Heart left ventricle (tissue), 13 donors: ENCODE measurements at regions not wholly inside any gene's neighbourhood (a gene's known extent, or its start where the extent isn't known, plus 50 kb on each side); places are given as distances from the start of the nearest gene placed in this dataset.

Experiments used
- POLR2A ChIP-seq, 2 donors: fragments of 450-650 bp; IDR thresholded peaks; one replicate each; pipeline ENCODE4 v1.6.1; 2017; ENCODE audit warnings: antibody characterized with exemption in 2 of 2, mild to moderate bottlenecking in 2 of 2, moderate library complexity in 2 of 2
- TF ChIP-seq, protein P1 (sequence below), 12 donors: fragments of 200-600 bp; sonication (generic) in 4 of 12; IDR thresholded peaks; one replicate each; pipeline versions ENCODE4 v1.5.0 to v1.8.0; 2018 to 2022; ENCODE audit warnings: antibody characterized with exemption in 12 of 12, mild to moderate bottlenecking in 5 of 12
- donor health status: ischemic (EF 13 %, LVEDD 7.1; RV severe dilation, severe dysfunction).
- donor health status: DM: no; HTN: yes; CAD: no.
- donor health status: DM: no; HTN: no; CAD: no.
- donor health status: ischemic (EF 25% LVEDD 6.9; RV normal size, moderate dysfunction).
- donor health status: ischemic (EF 25% LVEDD 5.7; RV mildly dilated, moderate dysfunction).
- donor health status: ischemic (EF 35%, LVEDD 5.7; RV mildly dilated, moderate dysfunction).
- donor health status: nonischemic (EF 11% LVEDD 7.7; RV severe dilation, severe dysfunction).
- donor health status: DM: yes; HTN: yes; CAD: no.
- donor health status: PGD.
- donor health status: ischemic (EF 29% LVEDD 5.4; RV normal size, mild dysfunction).
- donor health status: nonischemic (EF 23%, LVEDD 6.1; RV moderate dilation, normal function).

DNA sequence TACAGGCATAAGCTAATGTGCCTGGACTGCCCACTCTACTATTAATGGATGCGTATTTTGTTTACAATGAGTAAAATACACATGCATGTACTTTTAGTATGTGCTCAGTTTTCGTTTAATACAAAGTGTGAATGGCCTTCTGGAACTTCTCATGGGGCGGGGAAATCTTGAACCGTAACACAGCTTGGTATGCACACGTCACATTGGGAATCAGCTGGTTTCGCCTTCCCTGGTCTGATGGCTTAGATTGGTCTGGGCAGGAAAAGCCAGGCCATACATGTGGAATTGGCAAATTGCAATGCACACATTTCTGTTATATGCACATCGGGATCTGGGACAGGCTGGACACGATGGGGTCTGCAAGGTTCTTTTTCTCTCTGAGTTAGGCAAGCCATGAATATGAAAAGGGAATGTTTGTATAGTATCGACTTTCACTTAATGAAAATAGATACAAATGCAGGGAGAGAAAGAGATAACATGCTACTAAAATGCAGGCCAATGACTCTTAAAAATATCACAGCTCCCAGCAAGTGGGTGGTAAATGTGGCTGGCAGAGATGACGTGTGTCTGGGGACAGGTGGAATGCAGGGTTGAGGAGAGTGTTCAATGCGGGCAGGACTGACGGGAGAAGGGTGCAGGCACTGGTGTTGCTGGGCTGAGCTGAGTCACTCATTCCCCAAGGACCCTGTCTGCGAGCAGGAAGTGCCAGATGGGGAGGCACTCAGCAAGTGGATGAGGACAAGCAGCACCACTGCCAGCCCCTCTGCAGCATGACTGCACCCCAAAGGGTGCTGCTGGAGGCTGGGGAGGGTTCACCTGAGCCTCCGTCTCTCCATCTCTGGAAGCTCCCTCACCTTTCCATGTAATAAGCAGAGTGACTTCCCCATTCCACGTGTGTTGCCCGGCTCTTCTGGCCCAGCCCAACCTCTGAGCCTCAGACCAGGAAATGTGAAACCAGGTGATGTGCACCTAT is 204.0 kb upstream of the GPR12 start:
- TF ChIP-seq, protein P1, sequence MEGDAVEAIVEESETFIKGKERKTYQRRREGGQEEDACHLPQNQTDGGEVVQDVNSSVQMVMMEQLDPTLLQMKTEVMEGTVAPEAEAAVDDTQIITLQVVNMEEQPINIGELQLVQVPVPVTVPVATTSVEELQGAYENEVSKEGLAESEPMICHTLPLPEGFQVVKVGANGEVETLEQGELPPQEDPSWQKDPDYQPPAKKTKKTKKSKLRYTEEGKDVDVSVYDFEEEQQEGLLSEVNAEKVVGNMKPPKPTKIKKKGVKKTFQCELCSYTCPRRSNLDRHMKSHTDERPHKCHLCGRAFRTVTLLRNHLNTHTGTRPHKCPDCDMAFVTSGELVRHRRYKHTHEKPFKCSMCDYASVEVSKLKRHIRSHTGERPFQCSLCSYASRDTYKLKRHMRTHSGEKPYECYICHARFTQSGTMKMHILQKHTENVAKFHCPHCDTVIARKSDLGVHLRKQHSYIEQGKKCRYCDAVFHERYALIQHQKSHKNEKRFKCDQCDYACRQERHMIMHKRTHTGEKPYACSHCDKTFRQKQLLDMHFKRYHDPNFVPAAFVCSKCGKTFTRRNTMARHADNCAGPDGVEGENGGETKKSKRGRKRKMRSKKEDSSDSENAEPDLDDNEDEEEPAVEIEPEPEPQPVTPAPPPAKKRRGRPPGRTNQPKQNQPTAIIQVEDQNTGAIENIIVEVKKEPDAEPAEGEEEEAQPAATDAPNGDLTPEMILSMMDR (IDR thresholded peaks at IDR 0.05) = no peak
- no peak for TF ChIP-seq POLR2A (IDR thresholded peaks at IDR 0.05)
